OCI-LY7 (cell line): ENCODE measurements at regions not wholly inside any gene's neighbourhood (a gene's known extent, or its start where the extent isn't known, plus 50 kb on each side); places are given as distances from the start of the nearest gene placed in this dataset.

Source experiments
- BruUV-seq: library from RNA; stranded (reverse); fragments of 400-500 nt; replicated peaks from 2 replicates; lab custom pipeline; 2021; lab: Mats Ljungman, UMichigan
- CTCF ChIA-PET: fragments of 300-600 bp; sonication (Branson Sonifier 250); formaldehyde crosslinking; loops from one replicate; lab custom pipeline; 2022; ENCODE audit warnings: antibody characterized with exemption; ENCODE audit not compliant: unreplicated experiment; lab: Charles Lee
- POLR2A ChIA-PET: fragments of 300-600 bp; sonication (Branson Sonifier 250); formaldehyde crosslinking; loops from one replicate; lab custom pipeline; 2022; ENCODE audit warnings: antibody characterized with exemption; lab: Charles Lee
- DNase-seq: peaks from one replicate; pipeline ENCODE4 v3.0.0-alpha.2; 2015; ENCODE audit warnings: low spot score
- H2AFZ ChIP-seq: fragments of 200-600 bp; sonication (generic), shearing (Covaris generic); 2 replicates; pipeline ENCODE4 v1.6.1; 2014; ENCODE audit warnings: mild to moderate bottlenecking, antibody characterized with exemption, low read length, moderate library complexity
- H3K27ac ChIP-seq: fragments of 200-600 bp; sonication (generic); 2 replicates; pipeline ENCODE4 v1.5.1; 2014; ENCODE audit warnings: mixed run types, low read depth, mild to moderate bottlenecking, moderate library complexity, low read length, inconsistent platforms; ENCODE audit not compliant: poor library complexity, severe bottlenecking
- H3K36me3 ChIP-seq: fragments of 200-600 bp; sonication (generic); 2 replicates; pipeline ENCODE4 v1.6.1; 2014; ENCODE audit warnings: mild to moderate bottlenecking, antibody characterized with exemption, low read length, moderate library complexity, mixed read lengths; ENCODE audit not compliant: insufficient read depth
- H3K4me1 ChIP-seq: fragments of 200-600 bp; sonication (generic); 2 replicates; pipeline ENCODE4 v1.5.1; 2014; ENCODE audit warnings: mild to moderate bottlenecking, low read length; ENCODE audit not compliant: insufficient read depth, poor library complexity, severe bottlenecking
- H3K4me2 ChIP-seq: fragments of 200-600 bp; sonication (generic); 2 replicates; pipeline ENCODE4 v1.6.1; 2014; ENCODE audit warnings: mild to moderate bottlenecking, low read length
- H3K4me3 ChIP-seq: fragments of 200-600 bp; sonication (generic); 2 replicates; pipeline ENCODE4 v1.5.1; 2014; ENCODE audit warnings: mild to moderate bottlenecking, low read depth, low read length; ENCODE audit not compliant: poor library complexity, severe bottlenecking
- H3K79me2 ChIP-seq: fragments of 200-600 bp; sonication (generic); 2 replicates; pipeline ENCODE4 v1.6.1; 2016; ENCODE audit warnings: low read depth, mild to moderate bottlenecking, low read length, moderate library complexity, mixed read lengths; ENCODE audit not compliant: insufficient read depth
- H3K9me2 ChIP-seq: fragments of 200-600 bp; sonication (generic); 2 replicates; pipeline ENCODE4 v1.6.1; 2016; ENCODE audit warnings: mild to moderate bottlenecking, low read length, mixed read lengths; ENCODE audit not compliant: insufficient read depth
- H3K9me3 ChIP-seq: fragments of 200-600 bp; sonication (generic); 2 replicates; pipeline ENCODE4 v1.6.1; 2014; ENCODE audit warnings: mild to moderate bottlenecking, mixed run types, low read length, mixed read lengths
- H4K20me1 ChIP-seq: fragments of 200-600 bp; sonication (generic); 2 replicates; pipeline ENCODE4 v1.6.1; 2014; ENCODE audit warnings: mild to moderate bottlenecking, antibody characterized with exemption, low read length, moderate library complexity, mixed read lengths; ENCODE audit not compliant: insufficient read depth
- EZH2phosphoT487 ChIP-seq: fragments of 200-600 bp; sonication (generic); IDR thresholded peaks from 2 replicates; pipeline ENCODE4 v1.6.1; 2018; ENCODE audit warnings: low read depth, borderline replicate concordance, mild to moderate bottlenecking, mixed run types, antibody characterized with exemption, low read length, moderate library complexity, mixed read lengths
- intact Hi-C: fragments of 100-400 bp; cut with micrococcal nuclease; formaldehyde crosslinking; loops from one replicate; pipeline ENCODE4 v1.10.0; 2022; ENCODE audit not compliant: unreplicated experiment
- TF ChIP-seq, protein P1 (sequence below): fragments of 200-600 bp; sonication (generic); conservative IDR thresholded peaks from 2 replicates; pipeline ENCODE4 v1.5.1; 2014; ENCODE audit warnings: mild to moderate bottlenecking, antibody characterized with exemption, low read length, moderate library complexity, mixed read lengths

DNA sequence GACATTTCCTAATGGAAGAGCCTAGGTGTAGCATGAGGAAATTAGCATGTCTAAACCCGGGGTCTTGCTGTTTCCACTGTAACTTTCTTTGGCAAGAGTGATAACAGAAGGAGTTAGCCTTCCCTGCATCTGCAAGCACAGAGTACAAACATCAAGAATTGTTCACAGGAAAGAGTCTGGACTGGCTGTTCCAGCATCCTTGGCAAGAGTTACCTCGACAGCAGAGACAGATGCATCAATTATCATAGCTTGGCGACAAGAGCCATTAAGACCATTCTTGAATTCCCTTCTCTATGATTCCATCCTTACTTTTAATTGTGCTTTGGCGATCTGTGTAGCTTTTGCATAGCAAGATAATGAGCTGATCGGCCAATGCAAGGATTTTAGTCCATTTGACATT, 82.8 kb upstream of the RALGPS2 start:
- H3K4me3 ChIP-seq: no peak overlapping the region
- H4K20me1 ChIP-seq: no peaks in the 10 kb centered on the region
- no peaks in the 10 kb centered on the region for H3K9me3 ChIP-seq
- intact Hi-C loops: no loop called here
- no peak for TF ChIP-seq EZH2phosphoT487
- TF ChIP-seq, protein P1, sequence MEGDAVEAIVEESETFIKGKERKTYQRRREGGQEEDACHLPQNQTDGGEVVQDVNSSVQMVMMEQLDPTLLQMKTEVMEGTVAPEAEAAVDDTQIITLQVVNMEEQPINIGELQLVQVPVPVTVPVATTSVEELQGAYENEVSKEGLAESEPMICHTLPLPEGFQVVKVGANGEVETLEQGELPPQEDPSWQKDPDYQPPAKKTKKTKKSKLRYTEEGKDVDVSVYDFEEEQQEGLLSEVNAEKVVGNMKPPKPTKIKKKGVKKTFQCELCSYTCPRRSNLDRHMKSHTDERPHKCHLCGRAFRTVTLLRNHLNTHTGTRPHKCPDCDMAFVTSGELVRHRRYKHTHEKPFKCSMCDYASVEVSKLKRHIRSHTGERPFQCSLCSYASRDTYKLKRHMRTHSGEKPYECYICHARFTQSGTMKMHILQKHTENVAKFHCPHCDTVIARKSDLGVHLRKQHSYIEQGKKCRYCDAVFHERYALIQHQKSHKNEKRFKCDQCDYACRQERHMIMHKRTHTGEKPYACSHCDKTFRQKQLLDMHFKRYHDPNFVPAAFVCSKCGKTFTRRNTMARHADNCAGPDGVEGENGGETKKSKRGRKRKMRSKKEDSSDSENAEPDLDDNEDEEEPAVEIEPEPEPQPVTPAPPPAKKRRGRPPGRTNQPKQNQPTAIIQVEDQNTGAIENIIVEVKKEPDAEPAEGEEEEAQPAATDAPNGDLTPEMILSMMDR: no peak
- POLR2A ChIA-PET: interaction anchor here (1.2 to 1.7 kb wide), 6 partner anchors 12 to 70 kb away, joined by 3 to 7 read pairs (median 5); no protein-coding TSS in a partner anchor
- peaks cover 38% of the 10 kb centered on the region for H3K4me1 ChIP-seq
- no peak for DNase-seq
- no peak overlapping the region for H3K27ac ChIP-seq
- H3K79me2 ChIP-seq: no peaks in the 10 kb centered on the region
- H3K36me3 ChIP-seq: no peaks in the 10 kb centered on the region
- H3K4me2 ChIP-seq: peak overlapping the region; percentile 44; the same call in 1 of the 2 replicates
- CTCF ChIA-PET: interaction anchor here (1.3 kb wide), 2 partner anchors 26 to 62 kb away, joined by 3 to 6 read pairs; no protein-coding TSS in a partner anchor
- H2AFZ ChIP-seq: peak overlapping the region; percentile 84; the same call in 1 of the 2 replicates
- no TSS peak for BruUV-seq
- H3K9me2 ChIP-seq: no peaks in the 10 kb centered on the region

DNA sequence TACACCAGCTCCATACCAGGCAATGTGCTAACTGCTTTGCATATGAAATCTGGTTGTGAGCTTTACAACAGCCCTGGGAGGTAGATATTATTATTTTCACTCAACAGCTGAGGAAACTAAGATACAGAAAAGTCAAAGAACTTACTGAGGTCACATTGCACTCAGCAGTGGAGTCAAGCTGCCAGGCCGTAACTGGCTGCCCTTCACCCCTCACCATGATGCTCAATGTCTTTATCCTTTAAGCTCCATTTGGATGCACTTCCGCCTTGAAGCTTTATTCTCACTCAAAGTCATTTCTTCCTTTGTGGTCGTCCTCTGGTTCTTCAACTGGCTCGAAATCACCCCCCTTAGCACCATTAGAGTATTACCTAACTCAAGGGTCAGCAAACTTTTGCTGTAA, 81.7 kb upstream of the RALGPS2 start:
- BruUV-seq: no TSS peak
- CTCF ChIA-PET: interaction anchor here (1.3 kb wide), 2 partner anchors 27 to 63 kb away, joined by 3 to 6 read pairs; no protein-coding TSS in a partner anchor
- Histone ChIP-seq H3K4me2 (peak overlapping the region; percentile 44), H3K4me1 (peaks cover 38% of the 10 kb centered on the region), H4K20me1 (no peaks in the 10 kb centered on the region), H3K4me3 (no peak overlapping the region), H2AFZ (peak overlapping the region; percentile 84), H3K79me2 (no peaks in the 10 kb centered on the region), H3K36me3 (no peaks in the 10 kb centered on the region), H3K9me3 (no peaks in the 10 kb centered on the region), H3K9me2 (no peaks in the 10 kb centered on the region), H3K27ac (no peak overlapping the region)
- no peak for DNase-seq
- POLR2A ChIA-PET: interaction anchor here (0.5 to 3.3 kb wide), 17 partner anchors 9 to 1857 kb away, joined by 3 to 8 read pairs (median 4); no protein-coding TSS in a partner anchor
- intact Hi-C loops: no loop called here
- TF ChIP-seq, protein P1: no peak
- TF ChIP-seq EZH2phosphoT487: no peak

DNA sequence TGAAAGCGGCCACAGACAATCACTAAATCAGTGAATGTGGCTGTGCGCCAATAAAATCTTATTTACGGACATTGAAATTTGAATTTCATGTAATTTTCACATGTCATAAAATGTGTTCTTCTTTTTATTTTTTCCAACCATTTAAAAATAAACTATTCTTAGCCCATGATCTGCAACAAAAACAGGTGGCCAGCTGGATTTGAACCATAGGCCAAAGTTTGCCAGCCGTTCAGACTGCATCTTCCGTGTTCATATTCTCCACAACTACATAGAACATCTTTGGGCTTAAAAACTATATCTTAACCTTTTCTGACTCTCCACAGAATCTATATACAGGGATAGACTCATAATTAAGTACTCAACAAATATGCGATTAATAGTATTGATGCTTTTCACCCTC, 81.2 kb upstream of the RALGPS2 start:
- no peaks in the 10 kb centered on the region for H3K36me3 ChIP-seq
- no peaks in the 10 kb centered on the region for H4K20me1 ChIP-seq
- H3K9me2 ChIP-seq: no peaks in the 10 kb centered on the region
- no peaks in the 10 kb centered on the region for H3K79me2 ChIP-seq
- no peaks in the 10 kb centered on the region for H3K9me3 ChIP-seq
- DNase-seq: no peak
- no TSS peak for BruUV-seq
- no peak overlapping the region for H3K27ac ChIP-seq
- CTCF ChIA-PET: interaction anchor here (1.3 kb wide), 1 partner anchor 27 kb away, joined by 3 read pairs; no protein-coding TSS in a partner anchor
- intact Hi-C loops: no loop called here
- peak overlapping the region; percentile 84 for H2AFZ ChIP-seq
- no peak overlapping the region for H3K4me3 ChIP-seq
- POLR2A ChIA-PET: interaction anchor here (0.7 to 3.3 kb wide), 11 partner anchors 9 to 64 kb away, joined by 3 to 8 read pairs (median 5); no protein-coding TSS in a partner anchor
- no peak for TF ChIP-seq EZH2phosphoT487
- TF ChIP-seq, protein P1: no peak
- H3K4me2 ChIP-seq: peak overlapping the region; percentile 44
- peaks cover 38% of the 10 kb centered on the region for H3K4me1 ChIP-seq
